ENCODE measurements at regions not wholly inside any gene's neighbourhood (a gene's known extent, or its start where the extent isn't known, plus 50 kb on each side); places are given as distances from the start of the nearest gene placed in this dataset.

GRCh38 chr4:155544547-155544946 lies 122.1 kb upstream of the GUCY1A1 start:
- DNase-seq (ENCODE audit: low read depth), result no peak
- no peak overlapping the region for H3K4me3 ChIP-seq (ENCODE audit: low read length)
- TF ChIP-seq CTCF (conservative IDR thresholded peaks at IDR 0.05; ENCODE audit: low read depth, low read length), result no peak

GRCh38 chr4:155543126-155543765 lies 123.4 kb upstream of the GUCY1A1 start:
- no peak overlapping the region for H3K4me3 ChIP-seq (ENCODE audit: low read length)
- TF ChIP-seq CTCF (conservative IDR thresholded peaks at IDR 0.05; ENCODE audit: low read depth, low read length), result no peak
- DNase-seq (ENCODE audit: low read depth), result no peak

- no peak overlapping the region for H3K4me3 ChIP-seq (ENCODE audit: low read length)
- TF ChIP-seq CTCF (conservative IDR thresholded peaks at IDR 0.05; ENCODE audit: low read depth, low read length), result no peak
- DNase-seq (ENCODE audit: low read depth), result no peak
Measured at GRCh38 chr4:155542415-155542814, 124.2 kb upstream of the GUCY1A1 start.

- TF ChIP-seq CTCF (conservative IDR thresholded peaks at IDR 0.05; ENCODE audit: low read depth, low read length), result no peak
- no peak for DNase-seq (ENCODE audit: low read depth)
- no peak overlapping the region for H3K4me3 ChIP-seq (ENCODE audit: low read length)
Measured at GRCh38 chr4:155541716-155542115, 124.9 kb upstream of the GUCY1A1 start.

- no peak overlapping the region for H3K4me3 ChIP-seq (ENCODE audit: low read length)
- TF ChIP-seq CTCF (conservative IDR thresholded peaks at IDR 0.05; ENCODE audit: low read depth, low read length), result no peak
- DNase-seq (ENCODE audit: low read depth), result no peak
Measured at GRCh38 chr4:155540698-155541097, 126.0 kb upstream of the GUCY1A1 start.

- no peak for DNase-seq (ENCODE audit: low read depth)
- no peak overlapping the region for H3K4me3 ChIP-seq (ENCODE audit: low read length)
- no peak for TF ChIP-seq CTCF (conservative IDR thresholded peaks at IDR 0.05; ENCODE audit: low read depth, low read length)
Measured at GRCh38 chr4:155539746-155540145, 126.9 kb upstream of the GUCY1A1 start.

- no peak for TF ChIP-seq CTCF (conservative IDR thresholded peaks at IDR 0.05; ENCODE audit: low read depth, low read length)
- peak; percentile 70 for DNase-seq (ENCODE audit: low read depth)
- no peak overlapping the region for H3K4me3 ChIP-seq (ENCODE audit: low read length)
Measured at GRCh38 chr4:155535802-155536454, 130.7 kb upstream of the GUCY1A1 start.

All from retinal pigment epithelial cell (primary cell).